T-helper 17 cell (primary cell): ENCODE measurements at regions not wholly inside any gene's neighbourhood (a gene's known extent, or its start where the extent isn't known, plus 50 kb on each side); places are given as distances from the start of the nearest gene placed in this dataset.

ENCODE experiments used
- ATAC-seq: fragments of 150-1000 bp; cut with Tn5 transposase; 2 replicates; pipeline ENCODE4 v1.10.0; 2021; ENCODE audit warnings: mild to moderate bottlenecking, moderate library complexity
- DNase-seq, 3 donors: peaks; one replicate each; pipeline versions ENCODE4 v3.0.0 to v3.0.0-alpha.2; 2020 to 2021
- H3K9me3 ChIP-seq: one replicate; pipeline ENCODE4 v1.7.0; 2013; ENCODE audit warnings: low read length, mild to moderate bottlenecking; ENCODE audit not compliant: control insufficient read depth, poor library complexity, severe bottlenecking
- H3K27ac Mint-ChIP-seq: one replicate; pipeline ENCODE4 v1.8.0; 2022; ENCODE audit warnings: mild to moderate bottlenecking, moderate library complexity, mixed read lengths
- H3K27me3 Mint-ChIP-seq: one replicate; pipeline ENCODE4 v1.8.0; 2022; ENCODE audit warnings: mixed read lengths
- H3K36me3 Mint-ChIP-seq: one replicate; pipeline ENCODE4 v1.8.0; 2022; ENCODE audit warnings: low read depth, mixed read lengths
- H3K4me1 Mint-ChIP-seq: one replicate; pipeline ENCODE4 v1.8.0; 2022; ENCODE audit warnings: mild to moderate bottlenecking, mixed read lengths
- H3K4me3 Mint-ChIP-seq: one replicate; pipeline ENCODE4 v1.8.0; 2022; ENCODE audit warnings: mild to moderate bottlenecking, moderate library complexity, mixed read lengths

DNA sequence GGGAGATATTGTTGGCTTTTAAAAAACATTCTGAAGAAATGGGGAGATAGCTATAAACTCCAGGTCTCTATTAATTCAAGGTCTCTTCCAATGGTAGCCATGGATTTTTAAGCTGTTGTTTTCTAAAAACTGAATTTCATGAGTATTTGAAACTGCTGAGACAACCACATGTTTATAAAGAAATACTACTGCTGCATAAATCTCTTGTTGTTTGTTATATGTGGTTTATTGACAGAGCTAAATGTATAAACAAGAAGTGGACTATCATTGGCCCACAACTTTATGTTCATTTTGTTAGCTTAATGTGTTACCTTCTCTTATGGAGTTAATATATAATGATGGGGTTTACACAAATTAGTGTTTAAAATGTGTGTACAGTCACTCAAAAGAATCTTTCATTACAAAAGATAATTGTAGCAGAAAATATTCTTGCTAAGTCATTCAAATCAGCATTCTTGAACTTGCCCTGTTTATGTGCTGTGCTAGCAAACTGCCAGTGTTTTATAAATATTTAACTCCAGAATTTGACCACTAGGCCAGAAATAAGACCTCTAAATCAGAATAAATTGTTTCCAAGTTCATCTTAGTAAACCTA is 242.1 kb downstream of the TMX3 start:
- no peaks in the 10 kb centered on the region for H3K27me3 Mint-ChIP-seq
- H3K36me3 Mint-ChIP-seq = peaks cover 2% of the 10 kb centered on the region
- no peak for DNase-seq
- no peaks in the 10 kb centered on the region for H3K9me3 ChIP-seq
- H3K4me3 Mint-ChIP-seq = no peak overlapping the region
- no peak for ATAC-seq
- peaks cover 1% of the 10 kb centered on the region for H3K4me1 Mint-ChIP-seq
- no peak overlapping the region for H3K27ac Mint-ChIP-seq

DNA sequence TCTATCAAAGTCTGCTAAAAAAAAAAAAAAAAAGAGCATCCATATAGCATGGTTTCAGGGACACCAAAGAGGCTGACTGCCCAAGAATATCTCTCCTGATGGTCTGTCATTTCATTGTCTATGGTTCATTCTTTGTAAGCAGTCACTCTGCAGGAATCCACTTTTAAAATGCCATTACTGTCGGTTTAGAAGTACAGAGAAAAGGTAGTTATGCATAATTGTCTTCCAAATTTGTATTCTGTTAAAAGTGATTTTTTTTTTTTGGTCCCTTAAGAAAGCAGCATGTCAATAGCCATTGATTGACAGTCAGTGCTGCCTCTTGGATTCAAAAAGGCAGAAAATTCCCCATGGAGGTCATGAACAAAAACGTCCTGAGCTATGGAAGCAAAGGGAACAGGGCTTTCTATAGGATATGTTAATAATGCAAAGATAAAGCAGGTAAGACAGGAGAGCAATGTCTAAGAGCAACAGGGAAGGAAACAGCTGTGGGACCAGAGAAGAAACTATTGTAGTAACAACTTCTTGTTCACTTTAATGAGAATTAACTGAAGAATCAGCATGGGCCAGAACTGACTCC is 245.8 kb downstream of the TMX3 start:
- ATAC-seq (no peak), DNase-seq (no peak)
- no peaks in the 10 kb centered on the region for H3K27me3 Mint-ChIP-seq
- H3K36me3 Mint-ChIP-seq = peaks cover 2% of the 10 kb centered on the region
- H3K4me1 Mint-ChIP-seq = peaks cover 3% of the 10 kb centered on the region
- no peak overlapping the region for H3K4me3 Mint-ChIP-seq
- H3K27ac Mint-ChIP-seq = no peak overlapping the region
- H3K9me3 ChIP-seq = no peaks in the 10 kb centered on the region

DNA sequence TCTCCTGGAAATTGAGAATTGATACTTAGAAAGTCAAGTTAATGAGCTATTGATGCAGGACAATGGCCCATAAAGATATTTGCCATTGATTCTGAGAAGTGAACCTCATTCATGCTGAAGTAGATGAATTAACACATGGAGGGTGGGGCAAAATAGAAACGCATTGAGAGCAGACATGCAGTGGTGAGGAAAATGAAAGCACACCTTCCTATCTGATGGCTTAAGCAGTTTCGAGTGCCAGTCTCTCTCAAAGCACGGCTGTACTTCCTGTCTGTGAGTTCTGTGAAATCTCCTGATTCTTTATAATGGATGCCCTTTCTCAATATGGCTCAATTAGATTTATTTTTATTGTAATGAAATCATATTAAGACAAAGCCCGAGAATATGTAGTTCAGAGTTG is 247.0 kb downstream of the TMX3 start:
- peak overlapping the region; percentile 9 for H3K27ac Mint-ChIP-seq
- no peak overlapping the region for H3K4me3 Mint-ChIP-seq
- H3K9me3 ChIP-seq = no peaks in the 10 kb centered on the region
- no peak for DNase-seq
- H3K27me3 Mint-ChIP-seq = no peaks in the 10 kb centered on the region
- ATAC-seq = no peak
- peaks cover 3% of the 10 kb centered on the region for H3K4me1 Mint-ChIP-seq
- H3K36me3 Mint-ChIP-seq = peaks cover 2% of the 10 kb centered on the region

DNA sequence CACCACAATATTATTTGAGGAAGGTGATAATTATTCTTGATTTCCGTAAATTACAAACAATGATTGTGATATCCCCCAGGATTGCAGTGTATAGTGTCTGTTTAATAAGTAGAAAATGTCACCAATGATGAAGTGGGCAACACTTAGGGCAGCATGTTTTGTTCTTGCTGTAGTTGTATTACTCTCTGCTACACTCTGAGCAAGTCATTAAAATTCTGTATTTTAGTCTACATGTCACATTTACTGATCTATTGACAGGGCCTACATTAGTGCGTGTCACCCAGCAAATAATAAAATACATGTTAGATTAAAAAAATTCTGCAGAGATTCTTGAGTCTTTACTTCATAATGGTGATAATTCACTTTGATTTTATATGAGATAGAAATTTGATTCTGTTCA is 247.6 kb downstream of the TMX3 start:
- DNase-seq (no peak), ATAC-seq (no peak)
- no peaks in the 10 kb centered on the region for H3K27me3 Mint-ChIP-seq
- no peaks in the 10 kb centered on the region for H3K9me3 ChIP-seq
- no peak overlapping the region for H3K4me3 Mint-ChIP-seq
- no peak overlapping the region for H3K27ac Mint-ChIP-seq
- peaks cover 2% of the 10 kb centered on the region for H3K36me3 Mint-ChIP-seq
- H3K4me1 Mint-ChIP-seq = peaks cover 3% of the 10 kb centered on the region

DNA sequence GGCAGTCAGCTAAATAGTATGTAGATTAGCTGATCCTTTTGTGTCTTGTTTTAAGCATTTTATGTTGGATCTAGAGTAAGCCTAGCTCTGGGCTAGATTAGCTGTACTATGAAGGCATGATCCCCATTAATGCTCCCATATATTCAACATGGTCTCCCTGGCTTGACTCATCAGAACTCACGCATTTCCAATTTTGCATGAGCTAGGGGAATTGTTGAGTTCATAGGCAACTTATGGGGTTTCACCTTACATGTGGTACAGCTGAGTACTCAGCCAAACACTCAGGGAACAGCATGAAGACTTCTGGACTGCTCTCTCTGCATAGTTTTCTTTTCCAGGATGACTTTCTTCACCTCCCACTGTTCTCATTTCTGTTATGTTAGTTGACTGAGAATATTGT is 248.2 kb downstream of the TMX3 start:
- no peak overlapping the region for H3K27ac Mint-ChIP-seq
- no peak for ATAC-seq
- no peak overlapping the region for H3K4me3 Mint-ChIP-seq
- peaks cover 3% of the 10 kb centered on the region for H3K4me1 Mint-ChIP-seq
- H3K27me3 Mint-ChIP-seq = no peaks in the 10 kb centered on the region
- DNase-seq = no peak
- H3K36me3 Mint-ChIP-seq = peaks cover 2% of the 10 kb centered on the region
- H3K9me3 ChIP-seq = no peaks in the 10 kb centered on the region

DNA sequence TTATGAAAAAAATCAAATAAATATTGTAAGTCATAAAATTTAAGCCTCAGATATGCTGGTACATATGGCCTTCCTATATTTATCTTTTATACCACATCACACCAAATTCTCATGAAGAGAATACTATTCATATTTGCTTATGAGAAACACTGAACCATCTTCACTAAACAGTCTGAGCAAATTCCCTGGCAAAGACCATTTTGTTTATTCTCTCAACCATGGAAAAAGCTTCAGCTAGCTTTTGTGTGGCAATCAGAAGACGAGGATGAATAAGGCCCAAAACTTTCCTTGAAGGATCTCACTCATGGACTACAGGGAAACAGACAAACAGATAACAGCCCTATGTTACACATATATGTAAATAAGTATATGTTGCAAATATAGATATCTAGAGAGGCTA is 252.1 kb downstream of the TMX3 start:
- ATAC-seq = no peak
- no peaks in the 10 kb centered on the region for H3K36me3 Mint-ChIP-seq
- peaks cover 2% of the 10 kb centered on the region for H3K4me1 Mint-ChIP-seq
- H3K9me3 ChIP-seq = no peaks in the 10 kb centered on the region
- H3K27ac Mint-ChIP-seq = no peak overlapping the region
- peaks cover 6% of the 10 kb centered on the region for H3K27me3 Mint-ChIP-seq
- no peak for DNase-seq
- no peak overlapping the region for H3K4me3 Mint-ChIP-seq

DNA sequence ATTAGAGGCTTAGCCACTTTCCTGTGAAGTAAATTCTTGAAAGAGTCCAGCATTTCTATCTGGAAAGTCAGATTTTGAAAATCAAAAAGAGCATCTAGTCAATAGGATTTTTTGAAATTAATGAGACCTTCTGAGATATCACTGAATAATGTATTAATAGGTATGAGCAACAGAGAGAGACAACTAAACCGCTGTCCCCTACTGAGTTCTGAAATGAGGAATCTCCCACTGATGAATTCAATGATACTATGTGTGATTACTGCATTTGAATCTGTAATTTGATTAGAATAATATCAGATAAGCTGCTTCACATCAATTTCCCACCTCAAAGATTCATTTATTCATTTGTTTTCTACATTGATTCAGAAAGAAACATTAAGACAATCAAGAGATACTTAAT is 252.8 kb downstream of the TMX3 start:
- H3K4me3 Mint-ChIP-seq = no peak overlapping the region

DNA sequence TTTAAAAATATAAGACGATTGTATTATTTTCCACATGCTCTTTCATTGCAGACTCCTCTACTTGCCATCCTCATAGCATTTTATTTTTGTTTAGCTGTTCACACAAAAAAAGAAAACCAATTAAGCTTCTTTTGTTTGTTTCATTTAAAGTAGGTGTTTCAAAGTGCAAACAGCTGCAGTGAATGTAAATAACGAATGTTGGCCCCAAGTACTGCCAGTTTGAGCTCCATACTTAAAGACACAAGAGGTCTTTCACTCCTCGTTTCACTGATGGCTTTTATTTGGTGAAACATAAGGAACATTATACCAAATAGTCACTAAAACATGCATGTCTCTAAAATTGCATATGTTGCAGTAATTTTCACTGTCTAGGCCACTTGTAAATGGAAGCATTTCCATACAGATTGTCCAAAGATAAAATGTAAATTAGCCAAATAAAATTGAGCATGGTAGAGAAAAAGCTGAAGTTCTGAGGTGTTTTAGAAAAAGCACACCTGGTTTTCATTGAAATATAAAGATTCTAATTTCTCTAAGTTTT is 253.4 kb downstream of the TMX3 start:
- Mint-ChIP-seq H3K27ac (no peak overlapping the region), H3K4me1 (no peaks in the 10 kb centered on the region), H3K36me3 (no peaks in the 10 kb centered on the region), H3K4me3 (no peak overlapping the region), H3K27me3 (peaks cover 6% of the 10 kb centered on the region)
- DNase-seq (no peak), ATAC-seq (no peak)
- no peaks in the 10 kb centered on the region for H3K9me3 ChIP-seq

More for the DNA sequence above, 252.8 kb downstream of the TMX3 start:
- no peak overlapping the region for H3K27ac Mint-ChIP-seq
- DNase-seq (no peak), ATAC-seq (no peak)
- no peaks in the 10 kb centered on the region for H3K36me3 Mint-ChIP-seq
- H3K27me3 Mint-ChIP-seq = peaks cover 6% of the 10 kb centered on the region
- no peaks in the 10 kb centered on the region for H3K9me3 ChIP-seq
- H3K4me1 Mint-ChIP-seq = no peaks in the 10 kb centered on the region

DNA sequence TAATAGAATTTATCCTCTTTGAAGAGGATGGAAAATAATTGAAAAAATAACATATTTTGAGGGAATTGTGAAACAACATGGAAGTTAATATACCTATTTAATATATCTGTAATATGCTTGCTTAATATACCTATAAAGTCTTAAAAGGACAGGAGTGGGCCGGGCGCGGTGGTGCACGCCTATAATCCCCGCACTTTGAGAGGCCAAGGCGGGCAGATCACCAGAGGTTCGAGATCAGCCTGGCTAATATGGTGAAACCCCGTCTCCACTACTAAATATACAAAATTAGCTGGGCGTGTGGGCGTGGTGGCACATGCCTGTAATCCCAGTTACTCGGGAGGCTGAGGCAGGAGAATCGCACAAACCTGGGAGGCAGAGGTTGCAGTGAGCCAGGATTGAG is 254.9 kb downstream of the TMX3 start:
- no peaks in the 10 kb centered on the region for H3K9me3 ChIP-seq
- no peaks in the 10 kb centered on the region for H3K4me1 Mint-ChIP-seq
- no peaks in the 10 kb centered on the region for H3K36me3 Mint-ChIP-seq
- H3K27me3 Mint-ChIP-seq = peaks cover 6% of the 10 kb centered on the region
- DNase-seq = no peak
- no peak overlapping the region for H3K27ac Mint-ChIP-seq
- no peak overlapping the region for H3K4me3 Mint-ChIP-seq
- ATAC-seq = no peak

DNA sequence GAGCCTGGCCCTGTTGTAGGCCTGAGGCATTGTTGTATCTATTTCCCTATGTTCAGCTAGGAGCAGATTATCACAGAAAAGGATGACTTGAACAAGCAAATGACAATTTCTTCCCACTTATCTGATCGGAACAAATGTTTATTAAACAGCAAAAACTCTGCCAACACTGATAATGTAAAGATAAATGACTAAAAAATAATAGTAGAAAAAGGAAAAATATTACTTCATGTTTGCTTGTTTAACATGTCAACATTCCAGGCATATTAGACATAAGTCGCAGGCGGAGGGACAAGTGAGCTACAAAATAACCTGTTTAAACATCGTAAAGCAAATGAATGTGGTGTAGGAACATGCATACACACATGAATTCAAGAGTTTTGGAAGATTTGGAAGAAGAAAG is 257.9 kb downstream of the TMX3 start:
- Mint-ChIP-seq H3K27me3 (peaks cover 6% of the 10 kb centered on the region), H3K36me3 (no peaks in the 10 kb centered on the region), H3K27ac (no peak overlapping the region), H3K4me1 (no peaks in the 10 kb centered on the region), H3K4me3 (no peak overlapping the region)
- H3K9me3 ChIP-seq = no peaks in the 10 kb centered on the region
- no peak for ATAC-seq
- no peak for DNase-seq

DNA sequence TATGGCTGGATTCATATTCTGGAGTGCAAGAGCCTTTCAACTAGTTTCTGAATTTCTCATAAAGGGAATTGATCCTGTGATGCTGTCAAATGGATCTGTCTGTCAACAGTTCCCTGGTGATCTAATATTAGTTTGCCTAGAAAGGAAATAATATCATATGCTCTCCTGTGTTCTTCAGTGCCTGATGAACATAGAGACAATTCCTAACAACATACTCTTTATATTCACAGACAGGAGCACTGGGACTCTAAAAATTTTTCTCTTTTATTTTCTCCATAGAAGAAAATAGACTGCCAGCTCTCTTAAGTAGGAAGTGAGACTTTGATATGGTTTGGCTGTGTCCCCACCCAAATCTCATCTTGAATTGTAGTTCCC is 259.7 kb downstream of the TMX3 start:
- Mint-ChIP-seq H3K36me3 (no peaks in the 10 kb centered on the region), H3K4me3 (no peak overlapping the region), H3K27ac (no peak overlapping the region), H3K4me1 (no peaks in the 10 kb centered on the region), H3K27me3 (peaks cover 6% of the 10 kb centered on the region)
- ATAC-seq = no peak
- H3K9me3 ChIP-seq = no peaks in the 10 kb centered on the region
- no peak for DNase-seq

DNA sequence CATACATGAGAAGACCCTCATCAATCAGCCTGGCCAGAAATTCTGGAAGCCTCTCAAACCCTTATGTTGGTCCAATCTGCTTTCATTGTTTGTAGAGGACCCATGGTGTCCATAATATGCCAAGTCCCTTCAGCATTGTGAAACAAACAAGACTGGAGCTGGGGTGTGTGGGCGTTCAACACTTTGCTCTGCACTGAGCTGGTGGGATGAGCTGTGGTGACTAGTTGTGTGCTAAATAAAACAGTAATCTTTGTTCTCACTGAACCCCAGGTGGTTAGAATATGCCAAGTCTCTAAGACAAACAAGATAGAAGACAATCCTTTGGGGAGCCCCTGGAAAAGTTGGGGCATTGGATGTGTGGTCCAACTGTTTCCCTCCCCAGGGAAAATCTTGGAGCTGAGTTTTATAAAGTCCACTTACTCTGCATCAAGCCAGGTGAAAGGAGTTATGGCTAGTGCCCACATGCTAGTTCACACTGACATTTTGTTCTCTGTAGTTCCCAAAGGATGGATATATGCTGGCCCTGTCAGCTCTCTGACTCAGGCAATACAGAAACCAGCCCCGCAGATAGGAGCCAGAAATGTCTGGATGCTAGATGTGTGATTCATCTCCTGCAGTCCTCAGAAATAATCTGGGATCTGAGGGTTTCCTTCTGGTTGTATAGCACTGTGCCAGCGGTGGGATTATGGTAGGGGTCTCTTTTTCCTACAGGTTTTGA is 260.2 kb downstream of the TMX3 start:
- Mint-ChIP-seq H3K4me1 (no peaks in the 10 kb centered on the region), H3K4me3 (no peak overlapping the region), H3K27me3 (peaks cover 6% of the 10 kb centered on the region), H3K27ac (no peak overlapping the region), H3K36me3 (no peaks in the 10 kb centered on the region)
- no peaks in the 10 kb centered on the region for H3K9me3 ChIP-seq
- no peak for DNase-seq
- no peak for ATAC-seq

DNA sequence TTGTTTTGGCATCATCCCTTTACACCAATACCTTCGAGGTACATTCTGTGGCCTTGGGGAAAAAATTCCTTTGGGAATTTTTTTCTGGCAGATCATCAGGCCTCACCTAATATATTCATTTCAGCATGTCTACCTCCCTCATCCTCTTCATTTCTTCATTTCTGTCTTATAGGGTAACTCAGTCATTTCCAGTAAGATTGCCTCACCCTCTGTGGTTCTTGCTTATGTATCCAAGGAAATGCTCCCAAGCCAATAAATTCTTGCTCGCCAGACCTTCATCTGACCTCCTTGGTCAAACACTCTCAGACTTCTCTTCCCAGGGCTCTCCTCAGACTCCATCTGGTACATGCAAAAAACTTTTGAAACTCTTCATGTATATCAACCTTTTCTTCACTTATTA is 265.6 kb downstream of the TMX3 start:
- DNase-seq = no peak
- Mint-ChIP-seq H3K27ac (no peak overlapping the region), H3K36me3 (no peaks in the 10 kb centered on the region), H3K27me3 (no peaks in the 10 kb centered on the region), H3K4me1 (no peaks in the 10 kb centered on the region), H3K4me3 (no peak overlapping the region)
- no peaks in the 10 kb centered on the region for H3K9me3 ChIP-seq
- ATAC-seq = no peak

DNA sequence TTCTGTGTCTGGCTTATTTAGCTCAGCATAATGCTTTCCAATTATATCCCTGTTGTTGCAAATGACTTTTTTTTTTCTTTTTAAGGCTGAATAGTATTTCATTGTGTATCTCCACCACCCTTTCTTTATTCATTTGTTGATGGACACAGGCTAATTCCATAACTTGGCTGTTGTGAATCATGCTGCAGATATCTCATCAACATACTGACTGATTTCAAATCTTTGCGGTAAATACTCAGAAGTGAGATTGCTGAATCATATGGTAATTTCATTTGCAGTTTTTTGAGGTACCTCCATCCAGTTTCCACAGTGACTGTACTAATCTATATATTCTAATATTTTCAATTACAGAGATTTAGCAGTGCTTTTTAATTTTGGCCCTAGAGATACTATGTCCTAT is 266.2 kb downstream of the TMX3 start:
- no peaks in the 10 kb centered on the region for H3K36me3 Mint-ChIP-seq
- H3K4me3 Mint-ChIP-seq = no peak overlapping the region
- H3K27ac Mint-ChIP-seq = no peak overlapping the region
- no peaks in the 10 kb centered on the region for H3K27me3 Mint-ChIP-seq
- DNase-seq (no peak), ATAC-seq (no peak)
- no peaks in the 10 kb centered on the region for H3K9me3 ChIP-seq
- H3K4me1 Mint-ChIP-seq = no peaks in the 10 kb centered on the region
